NOMO-1 treated with DMSO at 0.1 percent for 48 hours (cell line): ENCODE measurements at regions not wholly inside any gene's neighbourhood (a gene's known extent, or its start where the extent isn't known, plus 50 kb on each side); places are given as distances from the start of the nearest gene placed in this dataset.
A peak's percentile ranks its signal among the peaks of the same experiment; 100 is the strongest.
"Not testable (repeated sequence)": the region's sequence is repeated elsewhere in the genome, so short reads cannot be mapped to it uniquely, and the experiment has no call there.

Experiments
- DNase-seq: peaks from one replicate; lab custom pipeline; 2025; ENCODE audit not compliant: unreplicated experiment; lab: John Stamatoyannopoulos, UW

- no peak for DNase-seq
Measured at GRCh38 chr13:109287553-109287952, 498.8 kb downstream of the IRS2 start.

DNA sequence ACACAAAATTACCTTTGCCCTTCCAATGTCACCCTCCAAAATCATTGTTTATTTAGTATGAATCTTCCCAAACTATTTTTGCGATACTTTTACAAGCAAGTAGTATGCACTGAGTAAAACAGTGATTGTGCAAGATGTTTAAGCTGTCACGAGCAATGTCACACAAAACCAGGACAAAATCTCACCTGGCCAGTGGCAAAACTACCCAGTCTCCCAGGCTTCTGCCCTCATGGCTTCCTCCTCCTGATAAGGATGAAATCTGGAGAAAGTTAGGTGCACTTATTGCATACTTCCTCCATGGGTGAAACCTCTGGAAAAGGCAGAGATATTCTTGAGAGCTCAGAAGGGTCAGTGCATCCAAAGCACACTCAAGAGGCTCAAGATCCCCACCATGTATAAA lies 500.8 kb downstream of the IRS2 start:
- no peak for DNase-seq

DNA sequence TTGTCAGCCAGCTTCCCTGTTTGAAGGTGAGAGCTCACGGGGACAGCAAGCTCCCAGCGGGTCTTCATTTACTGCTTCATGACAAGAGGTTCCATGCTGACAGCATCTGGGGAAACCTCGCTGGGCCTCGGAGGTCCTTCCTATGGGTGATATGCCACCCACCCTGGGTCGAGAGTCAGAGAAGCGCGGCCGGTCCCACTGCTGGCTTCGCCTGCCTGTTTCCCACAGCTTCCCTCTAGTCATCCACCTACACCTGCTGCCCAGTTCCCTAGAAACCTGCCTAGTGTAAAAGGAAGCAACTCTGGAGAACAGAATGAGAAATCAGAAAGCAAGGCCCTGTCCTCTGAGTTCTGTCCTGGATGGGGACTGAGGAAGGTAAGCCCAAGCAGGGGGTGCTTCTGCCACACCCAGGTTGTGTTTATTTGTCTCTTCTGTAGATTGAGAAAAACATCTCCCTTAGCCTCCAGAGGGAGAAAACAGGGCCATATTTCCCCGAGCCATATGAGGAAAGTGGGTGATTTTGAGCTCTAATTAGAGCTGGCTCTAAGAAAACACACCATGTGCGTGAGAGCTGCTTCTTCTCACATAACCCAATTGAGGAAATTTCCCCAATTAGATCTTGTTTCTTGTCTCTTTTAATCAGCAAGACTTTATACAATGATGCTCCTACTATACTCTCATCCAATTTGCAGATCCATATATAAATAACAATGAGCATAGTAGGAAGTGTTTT lies 504.3 kb downstream of the IRS2 start:
- DNase-seq: no peak

DNA sequence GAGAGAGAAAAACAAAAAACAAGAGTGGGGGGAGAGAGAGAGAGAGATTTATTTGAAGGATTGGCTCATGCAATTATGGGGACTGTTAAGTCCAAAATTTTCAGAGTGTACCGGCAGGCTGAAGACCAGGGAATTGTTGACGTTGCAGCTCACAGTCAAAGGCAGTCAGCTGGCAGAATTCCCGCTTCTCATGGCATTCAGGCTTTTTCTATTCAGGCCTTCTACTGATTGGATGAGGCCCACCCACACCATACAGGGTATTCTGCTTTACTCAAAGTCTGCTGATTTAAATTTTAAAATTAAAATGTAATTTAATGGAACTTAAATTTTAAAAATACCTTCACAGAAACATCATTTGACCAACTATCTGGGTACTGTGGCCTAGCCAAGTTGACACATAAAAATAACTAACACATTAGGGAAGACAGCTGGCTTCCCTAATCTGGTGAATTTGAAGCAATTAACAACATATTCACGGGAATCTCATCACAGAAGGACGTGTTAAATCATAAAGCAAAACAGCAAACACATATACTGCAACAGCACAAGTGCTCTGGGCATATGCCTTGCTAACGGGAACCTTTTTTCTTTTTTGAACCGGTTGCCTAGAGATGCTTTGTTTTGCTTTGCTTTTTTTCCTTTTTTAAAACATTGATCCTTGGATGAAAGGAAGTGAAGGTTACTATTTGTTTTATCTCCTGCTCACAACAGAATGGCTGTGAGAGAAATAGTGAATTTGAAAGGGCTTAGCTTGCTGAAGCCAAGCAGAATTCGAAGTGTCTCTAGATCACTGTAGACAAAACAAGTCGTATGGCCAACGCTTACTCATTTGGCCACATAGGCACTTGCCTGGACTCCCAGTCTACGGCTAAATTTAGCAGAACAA lies 505.1 kb downstream of the IRS2 start:
- no peak for DNase-seq

GRCh38 chr13:109276261-109276660 lies 510.1 kb downstream of the IRS2 start:
- DNase-seq: peak; percentile 30

GRCh38 chr13:109275852-109276251 lies 510.5 kb downstream of the IRS2 start:
- no peak for DNase-seq

DNA sequence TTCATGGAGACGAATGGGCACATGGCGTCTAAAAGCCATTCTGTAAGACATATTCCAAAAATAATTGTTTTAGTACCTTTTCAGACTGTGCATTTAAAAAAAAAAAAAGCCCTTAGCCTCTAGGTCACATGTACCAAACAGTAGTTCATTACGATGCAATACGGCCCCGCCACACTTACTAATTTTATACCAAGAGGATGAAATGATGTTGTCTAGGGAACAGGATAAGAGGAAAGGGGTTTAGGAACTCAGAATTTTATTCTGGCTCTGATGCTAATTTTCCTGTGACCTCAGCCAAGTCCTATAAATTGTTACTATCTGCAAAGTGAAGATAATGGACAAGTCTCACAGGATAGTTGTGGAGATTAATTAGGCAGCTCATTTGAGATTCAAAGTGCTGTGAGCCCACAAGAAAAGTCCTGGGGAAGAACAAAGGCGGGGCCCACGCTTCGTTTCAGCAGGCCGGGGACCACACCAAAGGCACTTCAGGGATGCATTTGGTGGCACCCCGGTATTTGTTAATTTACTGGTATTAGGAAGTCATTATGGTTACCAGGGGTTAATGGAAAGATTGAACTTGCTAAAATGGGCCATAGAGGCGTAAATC lies 511.1 kb downstream of the IRS2 start:
- no peak for DNase-seq

- DNase-seq: no peak
Measured at GRCh38 chr13:109274188-109274821, 512.1 kb downstream of the IRS2 start.

DNA sequence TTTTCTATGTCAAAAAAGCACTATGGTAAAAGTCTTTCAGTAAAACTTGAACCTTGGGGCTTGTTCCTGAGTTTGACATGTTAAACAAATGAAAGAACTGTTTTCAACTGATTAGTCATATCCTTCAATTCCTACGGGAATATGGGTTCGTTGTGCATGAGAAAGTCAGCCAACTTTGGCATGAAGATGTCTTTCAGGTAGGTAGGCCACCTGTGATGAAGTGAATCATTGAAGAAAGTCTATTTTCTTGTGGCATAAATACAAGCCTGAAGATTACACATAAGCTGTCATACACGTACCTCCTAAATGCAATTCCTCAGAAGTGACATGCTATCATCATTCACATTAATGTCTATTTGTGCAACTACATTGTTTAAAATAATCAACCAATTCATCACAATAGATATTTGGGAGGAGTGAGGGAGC lies 513.0 kb downstream of the IRS2 start:
- DNase-seq: no peak

DNA sequence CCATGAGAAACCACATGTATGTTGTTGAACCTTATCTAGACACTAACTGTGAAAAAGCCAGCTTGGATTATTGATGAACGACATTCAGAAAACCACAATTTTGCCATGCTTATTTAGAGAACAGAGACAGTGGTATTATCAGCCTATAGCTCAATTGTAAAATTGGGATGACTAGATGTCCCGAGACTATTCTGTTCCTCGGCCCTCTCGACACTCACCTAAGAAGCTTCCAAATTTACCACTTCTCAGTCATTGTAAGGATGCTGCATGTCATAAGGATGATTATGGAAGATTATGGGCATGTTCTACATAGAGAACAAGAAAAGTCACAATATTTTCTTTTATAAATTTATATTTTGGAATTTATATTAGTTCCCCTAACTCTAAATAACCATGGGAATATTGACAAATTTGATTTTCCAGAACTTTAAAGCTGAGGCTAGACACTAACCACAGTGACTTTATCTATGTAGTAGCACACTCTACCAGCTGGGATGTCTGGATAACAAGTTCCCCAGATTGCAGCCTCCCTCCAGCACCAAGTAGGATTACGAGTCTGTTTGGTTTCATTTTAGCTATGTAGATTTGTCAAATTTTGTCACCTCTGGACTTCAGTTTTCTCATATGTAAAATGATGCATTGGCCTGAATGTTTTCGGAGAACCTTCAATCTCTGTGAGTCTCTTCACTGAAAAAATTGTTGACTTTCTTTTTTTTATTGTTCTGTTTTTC lies 513.6 kb downstream of the IRS2 start:
- DNase-seq: no peak

GRCh38 chr13:109271555-109272541 lies 514.5 kb downstream of the IRS2 start:
- DNase-seq: no peak

- no peak for DNase-seq
Measured at GRCh38 chr13:109271061-109271460, 515.3 kb downstream of the IRS2 start.

DNA sequence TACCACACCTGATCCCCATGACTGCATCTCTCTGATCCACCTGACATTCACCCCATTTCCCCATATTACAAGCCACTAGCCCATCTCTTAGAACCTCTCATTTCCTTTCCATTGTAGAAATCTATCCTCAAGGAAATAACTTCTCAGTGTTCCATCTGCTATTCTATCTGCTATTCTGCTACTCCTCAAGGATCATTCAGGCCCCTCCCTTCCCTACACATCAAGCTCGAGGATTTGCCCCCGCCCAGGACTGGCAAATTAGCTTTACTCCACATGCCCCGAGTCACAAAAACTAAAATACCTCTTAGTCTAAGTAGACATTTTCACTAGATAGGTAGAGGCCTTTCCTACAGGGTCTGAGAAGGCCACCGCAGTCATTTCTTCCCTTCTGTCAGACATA lies 517.0 kb downstream of the IRS2 start:
- DNase-seq: not testable (repeated sequence)

GRCh38 chr13:109268492-109268891 lies 517.9 kb downstream of the IRS2 start:
- DNase-seq: not testable (repeated sequence)

DNA sequence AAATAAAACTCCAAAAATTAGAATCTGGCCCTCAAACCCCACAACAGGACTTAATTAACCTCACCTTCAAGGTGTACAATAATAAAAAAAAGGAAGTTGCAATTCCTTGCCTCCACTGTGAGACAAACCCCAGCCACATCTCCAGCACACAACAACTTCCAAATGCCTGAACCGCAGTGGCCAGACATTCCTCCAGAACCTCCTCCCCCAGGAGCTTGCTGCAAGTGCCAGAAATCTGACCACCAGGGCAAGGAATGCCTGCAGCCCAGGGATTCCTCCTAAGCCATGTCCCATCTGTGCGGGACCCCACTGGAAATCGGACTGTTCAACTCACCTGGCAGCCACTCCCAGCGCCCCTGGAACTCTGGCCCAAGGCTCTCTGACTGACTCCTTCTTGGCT lies 519.0 kb downstream of the IRS2 start:
- DNase-seq: not testable (repeated sequence)

- not testable (repeated sequence) for DNase-seq
Measured at GRCh38 chr13:109265438-109265742, 521.0 kb downstream of the IRS2 start.

DNA sequence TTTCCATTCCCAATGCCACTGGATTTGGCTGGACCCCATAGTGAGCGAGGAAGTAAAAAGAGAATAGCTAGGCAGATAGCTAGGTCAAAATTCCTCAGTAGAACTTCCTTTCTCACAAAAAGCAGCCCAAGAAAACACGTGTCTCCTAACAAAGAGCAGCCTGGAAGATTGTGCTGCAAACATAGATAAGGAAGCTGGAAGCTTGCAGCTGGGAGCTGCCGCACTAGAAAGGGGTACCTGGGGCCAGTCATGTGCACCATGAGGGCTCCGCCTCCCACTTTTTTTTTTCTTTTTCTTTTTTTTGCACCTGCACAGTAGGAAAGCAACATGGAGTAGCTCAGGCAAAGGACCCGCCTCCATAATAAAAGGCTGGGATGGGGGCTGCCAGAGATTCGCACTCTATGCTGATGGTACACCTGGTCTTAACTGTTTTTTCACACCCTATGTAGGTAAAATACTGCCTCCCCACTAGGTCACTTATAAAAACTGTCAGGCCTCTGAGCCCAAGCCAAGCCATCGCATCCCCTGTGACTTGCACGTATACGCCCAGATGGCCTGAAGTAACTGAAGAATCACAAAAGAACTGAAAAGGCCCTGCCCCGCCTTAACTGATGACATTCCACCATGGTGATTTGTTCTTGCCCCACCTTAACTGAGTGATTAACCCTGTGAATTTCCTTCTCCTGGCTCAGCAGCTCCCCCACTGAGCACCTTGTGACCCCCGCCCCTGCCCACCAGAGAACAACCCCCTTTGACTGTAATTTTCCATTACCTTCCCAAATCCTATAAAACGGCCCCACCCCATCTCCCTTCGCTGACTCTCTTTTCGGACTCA lies 521.6 kb downstream of the IRS2 start:
- not testable (repeated sequence) for DNase-seq

GRCh38 chr13:109257761-109258157 lies 528.6 kb downstream of the IRS2 start:
- not testable (repeated sequence) for DNase-seq
